Inflammatory macrophage treated with lipopolysaccharide for 4 hours (primary cell): ENCODE measurements at regions not wholly inside any gene's neighbourhood (a gene's known extent, or its start where the extent isn't known, plus 50 kb on each side); places are given as distances from the start of the nearest gene placed in this dataset.

Experiments used
- DNase-seq: peaks from one replicate; pipeline ENCODE4 v3.0.0-alpha.2; 2020

DNA sequence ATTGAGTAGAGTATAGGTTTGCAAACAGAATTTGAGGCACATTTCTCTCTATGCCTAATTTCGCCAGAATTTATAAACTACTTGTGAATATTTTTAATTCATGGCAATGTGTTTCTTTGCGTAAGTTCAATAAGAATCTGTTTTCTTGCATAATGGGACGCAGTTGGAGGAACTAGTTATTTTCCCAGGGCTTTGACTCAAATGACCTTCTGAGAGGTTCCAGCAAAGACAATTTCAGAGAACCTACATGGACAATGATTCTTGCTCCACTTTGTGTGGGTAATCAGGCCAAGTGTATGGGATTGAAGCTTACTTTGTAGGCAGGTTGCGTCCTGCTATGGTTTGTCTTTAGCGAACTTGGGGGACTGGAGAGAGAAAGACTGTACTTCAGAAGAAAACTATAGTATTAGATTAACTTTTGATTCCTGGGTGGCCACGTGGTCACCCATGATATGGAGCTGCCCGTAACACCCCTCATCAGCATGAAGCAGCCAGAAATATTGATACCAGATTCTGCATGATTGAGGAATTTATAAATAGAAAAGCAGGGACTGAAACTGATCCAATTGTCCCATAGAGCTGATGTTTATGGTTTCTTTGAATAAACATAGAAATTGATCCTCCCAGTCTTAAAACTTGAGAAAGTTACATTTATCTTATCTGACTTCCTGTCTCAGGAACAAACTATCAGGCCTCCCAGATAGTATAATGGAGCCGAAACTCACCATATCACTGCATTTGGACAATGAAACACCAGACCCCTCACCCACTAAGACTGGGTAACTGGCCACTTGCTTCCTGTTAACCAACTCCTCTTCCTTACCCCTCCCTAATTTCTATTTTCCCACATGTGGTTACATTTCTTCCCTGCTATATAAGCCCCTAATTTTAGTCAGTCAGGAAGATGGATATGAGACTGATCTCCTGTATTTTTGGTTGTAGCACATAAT is 815.3 kb upstream of the HS6ST1 start:
- DNase-seq = no peak

- DNase-seq = no peak
Measured at GRCh38 chr2:129135017-129135416, 816.3 kb upstream of the HS6ST1 start.

DNA sequence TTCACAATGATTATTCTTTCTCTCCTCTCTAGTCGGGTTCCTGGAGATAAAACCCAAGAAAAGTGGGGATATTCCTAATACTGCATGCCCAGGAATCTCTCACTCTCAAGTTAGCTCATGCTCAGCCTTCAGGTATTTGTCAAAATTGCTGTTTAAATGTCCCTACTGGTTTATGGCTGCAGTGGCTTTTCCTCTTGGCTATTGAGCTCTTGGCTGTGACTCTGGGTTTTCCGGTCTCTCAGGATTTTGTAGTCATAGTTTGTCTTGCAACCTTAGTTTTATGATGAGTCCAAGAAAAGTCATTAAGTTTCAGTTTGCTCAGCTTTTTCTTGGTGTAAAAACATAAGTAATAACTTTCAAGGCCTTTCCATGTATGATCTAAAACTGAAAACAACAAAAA is 820.7 kb upstream of the HS6ST1 start:
- no peak for DNase-seq

GRCh38 chr2:129142465-129142864 is 823.8 kb upstream of the HS6ST1 start:
- no peak for DNase-seq

GRCh38 chr2:129144082-129144791 is 825.6 kb upstream of the HS6ST1 start:
- no peak for DNase-seq

DNA sequence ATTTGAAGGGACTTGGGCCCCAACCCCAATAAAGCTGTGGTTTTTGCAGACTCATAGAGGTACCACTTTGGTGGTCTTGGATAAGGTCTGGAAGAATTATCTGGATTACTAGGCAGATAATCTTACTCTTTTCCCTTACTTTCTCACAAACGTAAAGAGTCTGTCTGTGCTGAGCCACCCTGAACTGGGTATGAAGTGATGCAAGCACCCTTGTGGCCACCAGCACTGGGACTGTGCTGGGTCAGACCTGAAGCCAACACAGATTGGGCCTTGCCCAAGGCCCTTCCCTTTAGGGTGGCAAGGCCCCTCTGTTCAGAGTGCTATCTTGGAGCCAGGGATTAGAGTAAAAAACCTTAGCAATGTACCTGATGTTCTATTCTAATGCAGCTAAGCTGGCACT is 827.0 kb upstream of the RAB6C start:
- DNase-seq = no peak

- DNase-seq = no peak
Measured at GRCh38 chr2:129160879-129161278, 818.6 kb upstream of the RAB6C start.

DNA sequence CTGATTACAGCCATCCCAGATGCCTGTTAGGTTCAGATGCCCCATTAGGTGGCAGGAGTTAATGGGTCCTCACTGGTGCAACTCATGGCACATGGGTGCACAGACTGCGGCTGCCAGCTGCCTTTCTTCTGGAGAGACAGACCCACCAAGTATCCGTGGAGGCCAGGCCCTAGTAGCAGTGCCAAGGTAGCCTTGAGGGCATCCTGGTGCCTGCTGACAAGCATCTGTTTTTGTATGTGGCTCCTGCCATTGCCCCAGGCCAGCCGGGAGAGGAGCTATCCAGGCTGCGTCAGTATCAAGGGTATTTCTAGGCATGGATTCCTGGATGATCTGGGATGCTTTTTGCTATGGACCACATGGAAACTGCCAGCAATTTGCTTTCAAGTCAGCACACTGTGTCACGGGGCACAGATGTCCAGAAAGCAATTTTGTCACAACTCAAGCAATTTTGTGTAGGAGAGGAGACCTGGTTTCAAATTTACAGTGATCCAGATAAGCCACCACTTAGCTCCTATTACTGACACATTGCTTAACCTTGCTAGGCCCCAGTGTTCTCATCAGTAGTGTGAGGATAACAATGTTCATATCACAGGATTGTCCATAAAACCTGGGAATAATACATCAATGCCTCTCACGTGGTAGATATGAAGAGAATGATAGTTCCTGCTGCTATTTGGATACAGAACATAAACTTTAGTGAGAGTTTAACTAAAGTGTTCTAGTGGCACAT is 815.1 kb upstream of the RAB6C start:
- DNase-seq = no peak

DNA sequence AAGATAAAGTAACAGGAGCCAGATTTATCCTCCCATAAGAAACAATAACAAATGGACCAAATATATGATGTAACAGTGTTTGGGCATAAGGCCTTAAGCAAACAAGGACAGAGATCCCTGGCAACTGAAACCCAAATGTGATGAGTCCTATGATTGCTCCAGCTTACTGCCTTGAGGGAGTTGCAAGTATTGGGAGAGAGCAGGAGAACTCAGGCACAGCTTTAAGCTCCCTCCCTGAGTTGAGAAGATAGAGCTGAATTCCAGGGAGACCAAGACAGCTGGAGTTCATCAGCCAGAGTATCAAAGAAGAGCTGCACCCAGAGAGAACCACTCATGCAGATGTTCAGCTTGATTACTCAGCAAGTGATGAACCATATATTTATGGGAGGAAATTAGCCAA is 814.5 kb upstream of the RAB6C start:
- DNase-seq = no peak

DNA sequence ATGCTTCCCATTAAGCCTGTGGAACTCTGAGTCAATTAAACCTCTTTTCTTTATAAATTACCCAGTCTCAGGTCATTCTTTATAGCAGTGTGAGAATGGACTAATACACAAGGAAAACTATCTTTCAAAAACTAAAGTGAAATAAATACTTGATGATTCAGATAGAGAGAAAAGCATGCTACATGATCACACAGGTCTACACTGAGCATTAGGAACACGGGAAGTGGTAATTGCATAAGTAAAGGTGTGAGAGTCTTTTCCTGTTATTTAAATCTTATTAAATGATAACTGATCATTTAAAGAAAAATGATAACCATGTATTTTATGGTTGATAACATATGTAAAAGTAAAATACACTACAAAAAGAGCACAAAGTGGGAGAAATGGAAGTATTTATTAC is 812.0 kb upstream of the RAB6C start:
- no peak for DNase-seq

GRCh38 chr2:129170570-129170969 is 808.9 kb upstream of the RAB6C start:
- DNase-seq = no peak

DNA sequence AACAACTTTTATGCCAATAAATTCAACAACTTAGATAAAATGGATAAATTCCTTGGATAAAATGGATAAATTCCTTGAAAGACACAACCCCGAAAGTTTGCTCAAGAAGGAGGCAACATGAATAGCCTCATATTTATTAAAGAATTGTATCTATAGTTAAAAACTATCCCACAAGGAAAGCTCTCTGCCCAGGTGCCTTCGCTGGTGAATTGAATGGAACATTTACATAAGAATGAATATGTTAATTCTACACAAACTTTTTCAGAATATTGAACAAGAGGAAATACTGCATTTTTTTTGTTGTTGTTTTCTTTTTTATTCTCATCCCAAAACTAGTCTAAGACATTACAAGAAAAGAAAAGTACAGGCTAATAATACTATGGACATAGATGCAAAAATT is 805.3 kb upstream of the RAB6C start:
- DNase-seq = no peak

DNA sequence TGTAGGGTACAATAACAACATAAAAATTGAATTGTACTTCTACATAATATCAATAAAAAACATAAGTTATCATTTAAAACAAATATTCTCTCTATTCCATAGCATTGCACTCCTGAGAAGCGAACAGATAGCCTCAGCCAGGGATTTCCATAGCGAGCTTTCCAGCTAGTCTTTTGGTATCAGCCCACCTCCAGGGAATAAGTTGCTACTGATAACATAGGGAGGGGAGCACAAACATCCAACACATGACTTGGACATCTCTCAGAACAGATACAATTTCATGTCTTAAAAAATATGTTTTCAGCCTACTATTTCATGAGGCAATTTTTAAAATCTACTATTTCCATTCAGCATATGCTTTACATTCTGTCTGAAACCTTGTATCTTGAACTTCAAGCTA is 804.4 kb upstream of the RAB6C start:
- DNase-seq = no peak

GRCh38 chr2:129176375-129176774 is 803.1 kb upstream of the RAB6C start:
- no peak for DNase-seq

- no peak for DNase-seq
Measured at GRCh38 chr2:129178356-129178755, 801.1 kb upstream of the RAB6C start.

GRCh38 chr2:129179199-129179598 is 800.3 kb upstream of the RAB6C start:
- DNase-seq = no peak

GRCh38 chr2:129180124-129180716 is 799.2 kb upstream of the RAB6C start:
- DNase-seq = no peak

DNA sequence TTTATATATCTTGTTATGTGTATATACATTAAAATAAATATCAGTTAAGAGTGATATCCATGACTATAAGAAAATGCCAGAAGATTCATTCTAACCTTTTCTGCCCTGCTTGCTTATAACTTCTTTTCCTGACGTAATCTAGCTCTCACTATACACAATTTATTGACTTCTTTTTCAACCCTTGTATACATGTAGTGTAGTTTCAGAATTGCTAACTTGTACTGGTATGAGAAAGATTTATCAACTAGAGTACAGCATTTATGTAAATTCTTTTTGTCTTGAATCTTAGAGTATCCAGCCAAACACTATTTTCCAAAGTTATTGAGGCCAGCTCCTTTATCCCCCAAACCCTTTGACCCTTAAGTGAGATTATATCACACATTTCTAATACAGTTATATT is 798.0 kb upstream of the RAB6C start:
- DNase-seq = no peak

- no peak for DNase-seq
Measured at GRCh38 chr2:129181963-129182362, 797.5 kb upstream of the RAB6C start.

DNA sequence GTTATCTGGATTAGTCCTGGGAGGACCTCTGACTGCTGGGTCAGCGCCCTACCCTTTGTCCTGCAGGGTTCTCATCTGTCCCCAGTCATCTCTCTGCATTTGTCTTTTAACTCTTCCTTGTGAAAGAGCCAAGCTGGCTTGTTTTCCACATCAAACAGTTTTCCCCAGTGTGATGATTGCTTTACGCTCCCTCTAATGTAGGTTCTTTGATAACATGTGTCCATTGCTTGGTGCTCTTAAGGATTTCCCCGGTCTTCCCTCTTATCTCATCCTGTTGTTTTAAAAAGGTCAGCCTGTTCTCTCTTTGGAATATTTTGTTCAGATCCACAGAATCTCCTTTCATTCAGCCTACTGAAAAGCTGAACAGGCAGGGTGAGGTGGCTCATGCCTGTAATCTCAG is 792.1 kb upstream of the RAB6C start:
- DNase-seq = no peak

- DNase-seq = no peak
Measured at GRCh38 chr2:129188451-129188850, 791.0 kb upstream of the RAB6C start.

DNA sequence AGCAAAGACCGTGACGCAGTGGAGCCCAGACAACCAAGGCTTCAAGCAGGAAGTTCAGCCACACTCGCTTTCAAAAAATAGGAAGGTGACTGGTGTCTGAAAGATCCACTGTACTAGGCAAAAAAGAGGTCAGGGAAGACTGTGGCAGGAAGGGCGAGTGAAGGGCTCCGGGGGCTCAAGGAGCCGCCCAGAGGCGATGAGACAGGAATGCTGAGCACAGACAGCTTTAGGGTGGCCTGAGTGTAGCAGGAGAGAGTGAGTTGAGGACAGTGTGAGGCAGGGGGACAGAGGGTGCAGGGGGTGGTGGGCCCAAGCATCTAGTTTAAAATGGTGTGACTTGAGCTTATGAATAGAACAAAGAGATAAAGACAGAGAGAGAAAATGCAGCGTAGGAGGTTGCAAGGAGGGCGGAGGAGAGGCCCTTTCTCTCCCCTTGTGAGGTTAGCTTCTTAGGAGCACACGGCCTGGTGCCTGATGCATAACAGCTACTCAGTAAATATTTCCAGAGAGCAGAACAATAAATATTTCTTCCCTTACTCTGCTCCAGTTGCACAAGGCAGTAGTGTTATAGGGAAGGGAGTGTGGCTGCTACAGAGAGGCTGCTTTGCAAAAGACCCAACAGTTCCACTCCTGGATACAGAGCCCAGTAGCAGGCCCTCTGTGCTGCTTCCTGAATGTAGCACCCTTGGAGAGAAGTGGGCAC is 789.7 kb upstream of the RAB6C start:
- DNase-seq = no peak

GRCh38 chr2:129190494-129190893 is 789.0 kb upstream of the RAB6C start:
- no peak for DNase-seq
